Suprapubic skin (tissue), 4 donors: ENCODE measurements at regions not wholly inside any gene's neighbourhood (a gene's known extent, or its start where the extent isn't known, plus 50 kb on each side); places are given as distances from the start of the nearest gene placed in this dataset.

Experiments
- DNase-seq, 2 donors: peaks; one replicate each; pipeline ENCODE4 v3.0.0-alpha.2; 2019; ENCODE audit warnings: low spot score in 2 of 2
- H3K27ac ChIP-seq: fragments of 200-600 bp; sonication (generic); one replicate; pipeline ENCODE4 v1.5.1; 2019
- H3K27me3 ChIP-seq: fragments of 200-600 bp; sonication (generic); one replicate; pipeline ENCODE4 v1.5.1; 2019
- H3K36me3 ChIP-seq: fragments of 200-600 bp; sonication (generic); one replicate; pipeline ENCODE4 v1.5.1; 2019
- H3K4me1 ChIP-seq: fragments of 200-600 bp; sonication (generic); one replicate; pipeline ENCODE4 v1.5.1; 2019
- H3K4me3 ChIP-seq: fragments of 200-600 bp; sonication (generic); one replicate; pipeline ENCODE4 v1.5.1; 2019; ENCODE audit warnings: mild to moderate bottlenecking
- H3K9me3 ChIP-seq: fragments of 200-600 bp; sonication (generic); one replicate; pipeline ENCODE4 v1.5.1; 2019
- EP300 ChIP-seq: sonication (generic); formaldehyde crosslinking; IDR thresholded peaks from one replicate; pipeline ENCODE4 v1.6.1; 2017; ENCODE audit warnings: antibody characterized with exemption
- POLR2A ChIP-seq, 2 donors: fragments of 450-650 bp; IDR thresholded peaks; one replicate each; pipeline ENCODE4 v1.6.1; 2017; ENCODE audit warnings: antibody characterized with exemption in 2 of 2, mild to moderate bottlenecking in 2 of 2, moderate library complexity in 2 of 2
- POLR2AphosphoS5 ChIP-seq, 3 donors: sonication (generic); formaldehyde crosslinking; IDR thresholded peaks; one replicate each; pipeline ENCODE4 v1.6.1; 2017; ENCODE audit warnings: antibody characterized with exemption in 3 of 3
- WGBS: methylation state at CpG from one replicate; pipeline ENCODE4 v1.1.5; 2018; 5-methylcytosine and 5-hydroxymethylcytosine counted together
- TF ChIP-seq, protein P1 (sequence below), 2 donors: fragments of 200-600 bp in 1 of 2; fragments of 450-650 bp in 1 of 2; sonication (generic) in 1 of 2; IDR thresholded peaks; one replicate each; pipeline ENCODE4 v1.5.1; 2016 to 2019; ENCODE audit warnings: antibody characterized with exemption in 2 of 2, mild to moderate bottlenecking in 1 of 2, moderate library complexity in 1 of 2

GRCh38 chr15:39438799-39439592 is 141.9 kb upstream of the THBS1 start:
- no peak overlapping the region for H3K27ac ChIP-seq
- peaks cover 10% of the 10 kb centered on the region for H3K4me1 ChIP-seq
- H3K9me3 ChIP-seq = no peaks in the 10 kb centered on the region
- 92% methylated on average over 9 of the region's 9 CpGs for WGBS
- H3K27me3 ChIP-seq = no peaks in the 10 kb centered on the region
- TF ChIP-seq POLR2A (IDR thresholded peaks at IDR 0.05) = no peak
- TF ChIP-seq, protein P1, sequence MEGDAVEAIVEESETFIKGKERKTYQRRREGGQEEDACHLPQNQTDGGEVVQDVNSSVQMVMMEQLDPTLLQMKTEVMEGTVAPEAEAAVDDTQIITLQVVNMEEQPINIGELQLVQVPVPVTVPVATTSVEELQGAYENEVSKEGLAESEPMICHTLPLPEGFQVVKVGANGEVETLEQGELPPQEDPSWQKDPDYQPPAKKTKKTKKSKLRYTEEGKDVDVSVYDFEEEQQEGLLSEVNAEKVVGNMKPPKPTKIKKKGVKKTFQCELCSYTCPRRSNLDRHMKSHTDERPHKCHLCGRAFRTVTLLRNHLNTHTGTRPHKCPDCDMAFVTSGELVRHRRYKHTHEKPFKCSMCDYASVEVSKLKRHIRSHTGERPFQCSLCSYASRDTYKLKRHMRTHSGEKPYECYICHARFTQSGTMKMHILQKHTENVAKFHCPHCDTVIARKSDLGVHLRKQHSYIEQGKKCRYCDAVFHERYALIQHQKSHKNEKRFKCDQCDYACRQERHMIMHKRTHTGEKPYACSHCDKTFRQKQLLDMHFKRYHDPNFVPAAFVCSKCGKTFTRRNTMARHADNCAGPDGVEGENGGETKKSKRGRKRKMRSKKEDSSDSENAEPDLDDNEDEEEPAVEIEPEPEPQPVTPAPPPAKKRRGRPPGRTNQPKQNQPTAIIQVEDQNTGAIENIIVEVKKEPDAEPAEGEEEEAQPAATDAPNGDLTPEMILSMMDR (IDR thresholded peaks at IDR 0.05) = no peak
- no peak for TF ChIP-seq EP300
- no peak for TF ChIP-seq POLR2AphosphoS5 (IDR thresholded peaks at IDR 0.05)
- no peak for DNase-seq
- no peak overlapping the region for H3K4me3 ChIP-seq
- no peaks in the 10 kb centered on the region for H3K36me3 ChIP-seq

DNA sequence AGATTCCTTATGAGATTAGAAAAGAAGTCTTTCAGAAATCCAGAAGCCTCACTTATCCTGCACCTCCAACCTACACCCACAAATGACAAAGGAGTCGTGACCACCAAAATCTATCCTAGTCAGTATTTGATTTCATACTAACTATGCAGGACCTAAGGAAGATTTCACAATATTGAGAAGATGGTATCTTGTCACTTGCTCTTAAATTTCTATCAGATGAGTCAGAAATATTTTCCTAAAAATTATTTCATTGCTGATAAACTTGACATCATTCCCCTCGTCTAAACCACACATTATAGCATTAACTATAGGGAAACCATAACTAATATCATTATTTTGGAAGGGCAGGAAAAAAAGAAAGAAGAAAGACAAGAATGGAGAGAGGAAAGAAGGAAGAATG is 138.0 kb upstream of the THBS1 start:
- 64% methylated on average over 2 of the region's 2 CpGs for WGBS
- TF ChIP-seq, protein P1 (IDR thresholded peaks at IDR 0.05) = no peak
- TF ChIP-seq POLR2AphosphoS5 (IDR thresholded peaks at IDR 0.05) (no peak), POLR2A (IDR thresholded peaks at IDR 0.05) (no peak), EP300 (no peak)

DNA sequence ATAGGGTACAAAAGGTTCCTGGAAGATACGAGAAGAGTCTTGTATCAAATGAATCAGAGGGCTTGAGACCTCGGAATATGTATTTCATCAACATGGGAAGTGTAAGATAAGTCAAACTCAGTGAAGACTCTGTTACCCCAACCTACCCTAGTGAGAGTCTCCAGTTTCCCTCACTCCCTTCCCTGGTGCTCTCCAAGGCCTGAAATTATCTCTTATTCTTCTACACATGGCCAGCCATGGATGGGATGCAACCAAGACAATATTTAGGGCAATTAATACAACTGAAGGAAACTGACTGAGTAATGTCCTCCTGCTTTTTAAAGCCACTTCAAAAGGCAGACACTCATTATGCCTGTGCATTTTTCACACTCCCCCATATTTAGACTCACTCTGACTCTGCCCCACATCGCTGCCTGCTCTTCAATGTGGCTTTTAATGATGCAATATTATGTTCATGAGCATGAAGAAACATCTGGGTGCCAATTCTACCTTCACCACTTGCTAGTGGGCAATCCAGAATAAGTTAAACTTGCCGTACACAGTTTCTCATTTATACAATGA is 137.1 kb upstream of the THBS1 start:
- DNase-seq = no peak
- H3K9me3 ChIP-seq = no peaks in the 10 kb centered on the region
- H3K36me3 ChIP-seq = no peaks in the 10 kb centered on the region
- 92% methylated on average over 4 of the region's 4 CpGs for WGBS
- H3K27me3 ChIP-seq = no peaks in the 10 kb centered on the region
- TF ChIP-seq, protein P1 (IDR thresholded peaks at IDR 0.05) = no peak
- TF ChIP-seq POLR2AphosphoS5 (IDR thresholded peaks at IDR 0.05) (no peak), POLR2A (IDR thresholded peaks at IDR 0.05) (no peak), EP300 (no peak)
- H3K4me3 ChIP-seq = no peak overlapping the region
- no peak overlapping the region for H3K27ac ChIP-seq
- H3K4me1 ChIP-seq = no peaks in the 10 kb centered on the region

More for the DNA sequence above, 138.0 kb upstream of the THBS1 start:
- no peak for DNase-seq
- H3K27me3 ChIP-seq = no peaks in the 10 kb centered on the region
- H3K27ac ChIP-seq = no peak overlapping the region
- no peaks in the 10 kb centered on the region for H3K36me3 ChIP-seq
- no peak overlapping the region for H3K4me3 ChIP-seq
- H3K9me3 ChIP-seq = no peaks in the 10 kb centered on the region
- H3K4me1 ChIP-seq = no peaks in the 10 kb centered on the region

- H3K4me3 ChIP-seq = no peak overlapping the region
- no peaks in the 10 kb centered on the region for H3K27me3 ChIP-seq
- DNase-seq = no peak
- TF ChIP-seq, protein P1 (IDR thresholded peaks at IDR 0.05) = no peak
- TF ChIP-seq EP300 = no peak
- 93% methylated on average over 11 of the region's 11 CpGs for WGBS
- H3K36me3 ChIP-seq = no peaks in the 10 kb centered on the region
- no peaks in the 10 kb centered on the region for H3K4me1 ChIP-seq
- H3K27ac ChIP-seq = no peak overlapping the region
- H3K9me3 ChIP-seq = no peaks in the 10 kb centered on the region
These were observed 136.0 kb upstream of the THBS1 start for GRCh38 chr15:39444735-39445470.

GRCh38 chr15:39445931-39446330 is 134.9 kb upstream of the THBS1 start:
- no peaks in the 10 kb centered on the region for H3K27me3 ChIP-seq
- TF ChIP-seq POLR2A (IDR thresholded peaks at IDR 0.05) = no peak
- no peak for TF ChIP-seq EP300
- TF ChIP-seq POLR2AphosphoS5 (IDR thresholded peaks at IDR 0.05) = no peak
- TF ChIP-seq, protein P1 (IDR thresholded peaks at IDR 0.05) = no peak
- no peak overlapping the region for H3K27ac ChIP-seq
- no peak overlapping the region for H3K4me3 ChIP-seq
- DNase-seq = no peak
- 87% methylated on average over 2 of the region's 2 CpGs for WGBS
- no peaks in the 10 kb centered on the region for H3K9me3 ChIP-seq
- H3K36me3 ChIP-seq = no peaks in the 10 kb centered on the region
- peaks cover under 1% of the 10 kb centered on the region for H3K4me1 ChIP-seq
